GM10266 (cell line): ENCODE measurements at regions not wholly inside any gene's neighbourhood (a gene's known extent, or its start where the extent isn't known, plus 50 kb on each side); places are given as distances from the start of the nearest gene placed in this dataset.

Experiments used
- DNase-seq: peaks from one replicate; pipeline ENCODE4 v3.0.0; 2012; ENCODE audit errors: extremely low spot score
- CTCF ChIP-seq: IDR thresholded peaks from 2 replicates; pipeline ENCODE4 v1.5.1; 2012; ENCODE audit warnings: mild to moderate bottlenecking, low read depth; ENCODE audit not compliant: control insufficient read depth, insufficient read depth; ENCODE audit errors: missing control alignments

GRCh38 chr4:184309241-184310170 is 91.8 kb upstream of the ENPP6 start:
- DNase-seq: no peak
- TF ChIP-seq CTCF: no peak

- no peak for TF ChIP-seq CTCF
- DNase-seq: no peak
Observed at GRCh38 chr4:184306949-184307348, 89.3 kb upstream of the ENPP6 start.

GRCh38 chr4:184306470-184306869 is 88.8 kb upstream of the ENPP6 start:
- no peak for DNase-seq
- TF ChIP-seq CTCF: no peak

GRCh38 chr4:184300816-184301215 is 83.1 kb upstream of the ENPP6 start:
- TF ChIP-seq CTCF: no peak
- no peak for DNase-seq

GRCh38 chr4:184298254-184298653 is 80.6 kb upstream of the ENPP6 start:
- no peak for DNase-seq
- TF ChIP-seq CTCF: no peak

GRCh38 chr4:184295206-184295605 is 77.5 kb upstream of the ENPP6 start:
- no peak for TF ChIP-seq CTCF
- no peak for DNase-seq

GRCh38 chr4:184294606-184295133 is 77.0 kb upstream of the ENPP6 start:
- no peak for TF ChIP-seq CTCF
- DNase-seq: no peak
